NCI-H2081 (cell line): ENCODE measurements at regions not wholly inside any gene's neighbourhood (a gene's known extent, or its start where the extent isn't known, plus 50 kb on each side); places are given as distances from the start of the nearest gene placed in this dataset.
"Not testable (repeated sequence)": the region's sequence is repeated elsewhere in the genome, so short reads cannot be mapped to it uniquely, and the experiment has no call there.

Experiments
- DNase-seq, 2 experiments: peaks; one replicate each; lab custom pipeline; 2025; lab: John Stamatoyannopoulos, UW

- DNase-seq: no peak
These were observed 860.9 kb downstream of the XPNPEP1 start for GRCh38 chr10:109062371-109062770.

- no peak for DNase-seq
These were observed 868.1 kb downstream of the XPNPEP1 start for GRCh38 chr10:109055243-109055642.

- DNase-seq: no peak
These were observed 875.5 kb downstream of the XPNPEP1 start for GRCh38 chr10:109047856-109048255.

- DNase-seq: not testable (repeated sequence)
These were observed 876.9 kb downstream of the XPNPEP1 start for GRCh38 chr10:109046427-109046826.

- DNase-seq: no peak
These were observed 882.7 kb downstream of the XPNPEP1 start for GRCh38 chr10:109040622-109041021.

GRCh38 chr10:109037978-109038377 is 885.3 kb downstream of the XPNPEP1 start:
- DNase-seq: no peak

GRCh38 chr10:109030581-109031210 is 892.6 kb downstream of the XPNPEP1 start:
- DNase-seq: no peak

GRCh38 chr10:109029870-109030269 is 893.4 kb downstream of the XPNPEP1 start:
- DNase-seq: no peak

GRCh38 chr10:109027534-109028185 is 895.7 kb downstream of the XPNPEP1 start:
- DNase-seq: no peak

GRCh38 chr10:109025172-109025571 is 898.1 kb downstream of the XPNPEP1 start:
- no peak for DNase-seq

GRCh38 chr10:109022417-109023049 is 900.8 kb downstream of the XPNPEP1 start:
- no peak for DNase-seq

- DNase-seq: no peak
These were observed 904.3 kb downstream of the XPNPEP1 start for GRCh38 chr10:109019001-109019424.

- no peak for DNase-seq
These were observed 915.8 kb downstream of the XPNPEP1 start for GRCh38 chr10:109007514-109007913.

- no peak for DNase-seq
These were observed 932.9 kb downstream of the XPNPEP1 start for GRCh38 chr10:108990441-108990840.

- DNase-seq: no peak
These were observed 933.3 kb downstream of the XPNPEP1 start for GRCh38 chr10:108989976-108990375.

- no peak for DNase-seq
These were observed 941.2 kb downstream of the XPNPEP1 start for GRCh38 chr10:108982159-108982558.

- DNase-seq: no peak
These were observed 942.4 kb downstream of the XPNPEP1 start for GRCh38 chr10:108980869-108981268.

- no peak for DNase-seq
These were observed 947.8 kb downstream of the XPNPEP1 start for GRCh38 chr10:108975459-108976058.

GRCh38 chr10:108970016-108970415 is 953.3 kb downstream of the XPNPEP1 start:
- no peak for DNase-seq

GRCh38 chr10:108966411-108966810 is 956.9 kb downstream of the XPNPEP1 start:
- DNase-seq: no peak

- no peak for DNase-seq
These were observed 957.3 kb downstream of the XPNPEP1 start for GRCh38 chr10:108966005-108966404.

- no peak for DNase-seq
These were observed 961.1 kb downstream of the XPNPEP1 start for GRCh38 chr10:108962172-108962571.

- DNase-seq: no peak
These were observed 965.6 kb downstream of the XPNPEP1 start for GRCh38 chr10:108957681-108958080.
